Kidney capillary endothelial cell (primary cell): ENCODE measurements at regions not wholly inside any gene's neighbourhood (a gene's known extent, or its start where the extent isn't known, plus 50 kb on each side); places are given as distances from the start of the nearest gene placed in this dataset.

Experiments
- DNase-seq: peaks from one replicate; pipeline ENCODE4 v3.0.0-alpha.2; 2018; ENCODE audit warnings: low spot score

- DNase-seq: no peak
These were observed 178.0 kb upstream of the SASH1 start for GRCh38 chr6:148164645-148165044.

DNA sequence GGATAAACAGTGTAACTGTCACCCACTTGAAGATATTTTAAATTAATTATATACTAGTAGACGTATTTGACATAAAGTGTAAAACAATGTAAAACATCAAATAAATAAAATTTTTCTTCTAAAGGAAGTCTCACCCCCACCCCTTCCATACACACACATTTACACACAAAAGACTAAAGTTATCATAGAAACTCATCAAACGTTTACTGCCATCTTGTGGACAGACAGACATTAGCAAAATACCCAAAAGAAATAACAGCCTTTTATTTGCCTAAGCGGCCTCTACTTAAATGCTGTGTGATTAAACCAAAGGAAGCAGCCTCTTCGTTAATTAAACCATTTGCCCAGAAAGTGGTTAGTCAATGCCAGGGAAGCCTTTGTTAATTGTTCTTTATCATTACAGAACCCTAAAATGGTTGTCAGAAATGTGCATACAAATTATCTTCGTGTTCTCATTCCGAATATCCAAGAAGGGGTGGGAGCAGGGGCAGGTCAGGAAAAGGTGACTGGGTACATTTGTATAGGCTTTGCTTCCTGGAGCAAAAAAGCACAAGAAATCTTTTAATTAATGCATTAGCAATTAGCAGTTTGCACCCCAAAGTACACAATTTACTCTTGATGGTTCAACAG is 176.2 kb upstream of the SASH1 start:
- peak; percentile 65 for DNase-seq

GRCh38 chr6:148169706-148170105 is 172.9 kb upstream of the SASH1 start:
- DNase-seq: no peak

GRCh38 chr6:148170286-148170685 is 172.4 kb upstream of the SASH1 start:
- DNase-seq: no peak

GRCh38 chr6:148173548-148173947 is 169.1 kb upstream of the SASH1 start:
- DNase-seq: no peak

DNA sequence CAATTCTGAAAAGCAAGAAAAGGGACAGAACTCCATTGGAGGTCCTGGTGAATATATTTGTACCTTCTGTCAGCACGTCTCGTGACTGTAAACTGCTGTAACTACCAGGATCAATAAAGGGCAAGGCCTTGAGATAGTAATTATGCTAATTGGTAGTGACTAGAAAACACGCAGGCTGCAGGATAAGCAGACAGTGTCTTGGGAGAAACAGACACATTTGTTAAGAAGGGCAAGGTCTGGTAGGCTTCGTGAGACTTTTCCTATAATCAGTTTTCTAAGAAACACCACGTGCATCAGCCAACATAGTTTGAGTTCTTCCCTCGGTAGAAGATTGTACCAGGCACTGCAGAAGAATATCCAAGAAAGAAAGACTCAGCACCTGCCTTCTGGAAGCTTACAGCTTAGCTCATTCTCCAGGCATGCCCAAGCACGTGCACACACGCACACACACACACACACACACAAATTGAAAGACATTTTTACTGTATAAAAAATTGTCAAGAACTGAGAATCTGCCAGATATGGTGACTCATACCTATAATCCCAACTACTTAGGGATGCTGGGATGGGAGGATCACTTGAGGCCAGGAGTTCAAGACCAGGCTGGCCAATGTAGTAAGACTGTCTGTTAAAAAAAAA is 167.0 kb upstream of the SASH1 start:
- no peak for DNase-seq

- peak; percentile 63 for DNase-seq
These were observed 164.9 kb upstream of the SASH1 start for GRCh38 chr6:148177589-148178233.

DNA sequence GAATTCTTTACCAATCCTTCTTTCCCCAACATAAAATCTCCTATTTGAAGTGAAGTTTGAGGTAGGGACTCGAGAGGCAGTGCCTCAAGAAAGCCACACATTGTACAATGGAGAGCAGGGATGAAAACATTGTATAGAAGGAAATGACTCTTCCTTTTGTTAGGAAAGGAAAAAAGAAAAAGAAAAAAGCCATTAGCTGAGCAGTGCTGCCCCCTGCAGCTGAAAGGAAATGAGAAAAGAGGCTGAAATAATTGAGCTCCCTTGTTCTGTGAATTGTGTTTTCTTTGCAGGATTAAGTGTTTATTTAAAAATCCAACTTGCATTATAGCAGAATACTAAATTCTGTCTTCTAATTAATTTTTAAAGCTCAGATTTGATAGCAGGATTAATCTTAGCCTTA is 162.9 kb upstream of the SASH1 start:
- DNase-seq: peak; percentile 60

DNA sequence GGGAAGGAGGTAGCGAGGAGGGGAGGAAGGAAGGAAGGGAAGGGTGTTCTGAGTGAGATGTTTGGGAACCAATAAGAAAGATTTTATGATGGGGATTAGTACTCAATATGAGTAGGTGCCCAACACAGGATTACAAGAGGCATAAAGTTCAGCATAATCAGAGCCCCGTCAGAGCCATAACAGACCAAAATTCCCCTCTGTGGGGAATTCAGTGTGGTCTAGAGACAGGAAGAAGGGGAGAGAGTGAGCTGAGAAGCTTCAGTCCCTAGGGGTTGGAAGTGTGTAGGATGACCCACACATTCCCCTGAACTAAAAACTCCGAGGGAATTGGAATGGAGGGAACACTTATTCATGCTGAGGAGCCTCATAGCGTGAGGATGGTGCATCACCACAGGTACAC is 160.3 kb upstream of the SASH1 start:
- DNase-seq: no peak

DNA sequence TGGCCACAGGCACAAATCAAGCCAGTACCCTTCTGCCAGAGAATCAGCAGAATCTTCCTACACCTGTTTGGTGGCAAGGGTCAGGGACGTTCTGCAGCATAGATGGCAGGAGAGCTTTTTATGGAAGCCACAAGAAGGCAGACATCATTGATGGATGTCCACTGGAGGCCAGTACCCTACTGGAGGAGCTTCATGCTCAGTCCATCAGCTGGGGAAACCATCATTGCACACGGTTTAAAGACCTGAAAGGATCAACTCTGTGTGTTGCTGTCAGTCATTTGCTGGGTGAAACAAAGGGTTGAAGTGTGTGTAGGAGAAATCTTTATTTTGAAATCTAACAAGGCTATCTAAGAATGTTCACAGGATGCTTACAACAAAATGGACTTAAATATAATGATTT is 158.9 kb upstream of the SASH1 start:
- DNase-seq: no peak

DNA sequence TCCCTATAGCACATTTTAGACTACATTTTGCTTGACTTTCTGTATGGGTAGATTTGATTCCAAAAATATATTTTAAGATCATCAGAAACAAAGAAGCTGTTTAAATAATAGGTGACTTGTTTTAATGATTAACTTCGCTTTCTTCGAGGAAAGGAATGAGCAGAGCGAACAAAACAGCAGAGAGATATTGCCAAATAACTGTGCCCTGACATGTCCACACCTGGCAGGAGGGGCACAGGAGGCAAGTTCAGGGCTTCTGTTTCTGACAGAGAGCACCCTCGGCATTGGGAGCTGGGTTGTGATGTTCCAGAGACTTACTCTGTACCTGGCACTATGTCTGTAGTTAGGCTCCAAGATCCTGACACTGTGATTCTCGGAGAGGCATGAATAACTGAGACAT is 155.7 kb upstream of the SASH1 start:
- no peak for DNase-seq

DNA sequence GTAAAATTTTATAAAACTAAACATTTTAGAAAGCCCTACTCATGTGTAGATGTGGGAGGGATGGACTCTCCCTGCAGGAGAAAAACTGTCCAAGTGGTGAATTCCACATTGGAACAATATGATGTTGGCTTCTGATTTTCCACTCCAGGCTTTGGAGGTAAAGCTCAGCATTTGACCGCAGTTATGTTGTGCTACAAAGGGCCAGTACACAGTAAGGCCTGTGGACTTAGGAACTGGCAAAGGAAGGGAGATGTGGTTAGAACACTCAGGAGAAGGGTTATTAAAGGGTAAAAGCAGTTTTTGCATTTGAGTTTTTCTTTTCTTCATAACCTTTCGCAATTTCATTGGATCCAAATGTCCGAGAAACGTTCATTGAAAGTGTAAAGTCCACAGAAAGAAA is 150.3 kb upstream of the SASH1 start:
- no peak for DNase-seq

DNA sequence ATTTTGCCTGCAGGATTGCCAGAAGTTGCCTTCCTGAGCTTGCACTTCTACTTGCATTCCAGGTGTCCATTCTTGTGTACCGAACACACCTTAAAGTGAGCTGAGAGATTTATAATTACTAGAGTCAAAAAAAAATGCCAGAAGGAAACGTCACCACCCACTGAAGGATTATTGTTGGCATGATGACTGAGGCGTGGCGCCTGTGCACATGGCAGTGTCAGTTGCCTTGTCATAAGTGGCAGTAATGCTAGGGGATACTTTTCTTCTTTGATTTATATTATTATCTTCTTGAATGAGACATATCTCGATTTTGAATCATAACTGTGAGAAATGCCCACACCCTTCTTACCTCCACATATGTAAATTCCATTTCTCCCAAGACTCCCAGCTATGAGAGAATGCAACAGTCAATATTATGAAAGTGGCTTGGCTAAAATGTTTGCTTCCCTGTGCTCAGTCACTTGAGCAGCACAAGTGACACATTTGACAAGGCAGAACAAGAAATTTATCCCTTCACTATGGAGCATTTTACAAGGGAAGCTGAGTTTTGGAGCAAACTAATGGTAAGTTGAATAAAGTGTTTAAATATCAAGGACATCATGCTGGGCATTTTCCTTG is 149.5 kb upstream of the SASH1 start:
- DNase-seq: no peak

DNA sequence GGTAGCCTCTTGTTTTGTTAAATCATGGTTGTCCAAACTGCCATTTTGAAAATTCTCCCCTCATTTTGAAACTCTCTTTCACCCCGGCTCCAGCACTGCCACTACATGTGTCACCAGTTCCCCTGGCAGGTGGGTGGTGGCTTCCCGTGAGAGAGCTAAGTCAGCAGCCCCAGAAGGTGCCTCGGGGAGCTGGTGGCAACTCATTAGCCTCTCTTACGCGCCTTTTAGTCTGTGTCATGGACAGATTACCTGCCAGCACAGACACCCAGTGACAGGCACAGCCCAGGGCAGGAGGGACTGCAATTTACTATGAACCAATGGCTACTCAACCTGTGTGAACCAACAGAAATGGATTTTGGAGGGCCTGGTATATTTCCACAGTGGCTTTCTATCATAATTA is 147.1 kb upstream of the SASH1 start:
- no peak for DNase-seq

DNA sequence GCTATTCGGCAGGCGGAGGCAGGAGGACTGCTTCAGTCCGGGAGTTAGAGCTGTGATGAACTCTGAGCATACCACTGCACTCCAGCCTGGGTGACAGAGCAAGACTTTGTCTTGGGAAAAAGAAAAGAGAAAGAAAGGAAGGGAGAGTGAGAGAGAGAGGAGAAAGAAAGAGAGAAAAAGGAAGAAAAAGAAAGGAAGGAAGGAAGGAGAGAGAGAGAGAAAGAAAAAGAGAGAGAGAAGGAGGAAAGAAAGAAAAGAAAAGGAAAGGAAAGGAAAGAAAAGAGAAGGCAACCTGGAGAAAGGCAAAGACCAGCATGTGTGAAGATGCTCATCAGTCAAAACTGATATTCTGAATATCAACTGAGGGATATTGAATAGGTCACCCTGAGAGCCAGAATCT is 143.1 kb upstream of the SASH1 start:
- DNase-seq: no peak

DNA sequence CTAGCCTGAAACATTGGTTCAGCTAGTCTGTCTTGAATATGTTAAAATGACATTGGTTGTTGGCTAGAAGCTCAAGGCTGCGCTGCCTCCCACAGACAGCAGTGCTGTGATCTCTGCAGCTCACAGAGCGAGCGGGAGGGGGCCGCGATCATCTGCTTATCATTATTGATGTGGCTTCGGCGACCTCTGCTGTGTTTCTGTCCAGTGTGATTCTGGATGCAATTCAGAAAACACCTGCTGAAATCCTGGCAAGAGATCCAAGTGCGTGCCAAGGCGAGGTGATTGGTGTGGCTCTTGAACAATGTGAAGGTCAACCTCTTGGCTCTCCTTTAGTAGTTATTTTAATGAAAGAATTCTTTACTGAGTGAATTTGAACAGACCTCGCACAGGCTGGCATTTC is 142.3 kb upstream of the SASH1 start:
- no peak for DNase-seq

DNA sequence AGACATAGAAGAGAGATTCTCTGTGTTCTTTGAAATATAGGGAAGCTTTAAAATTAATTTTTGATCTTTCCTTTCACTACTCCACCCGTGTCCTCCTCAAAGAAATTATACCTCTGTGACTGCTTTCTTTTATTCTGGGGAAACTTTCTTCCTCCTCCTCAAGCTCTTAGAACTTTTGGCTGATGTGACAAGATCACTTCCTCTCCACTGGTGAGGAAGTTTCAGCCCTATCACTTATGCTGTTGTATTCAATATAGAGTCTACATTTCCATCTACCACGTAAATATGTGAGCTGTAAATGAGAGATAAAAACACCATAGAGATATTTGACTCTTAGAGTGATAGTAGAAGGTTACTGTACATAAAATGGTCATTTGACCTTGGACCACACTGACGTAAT is 141.9 kb upstream of the SASH1 start:
- DNase-seq: no peak

GRCh38 chr6:148203281-148203925 is 139.2 kb upstream of the SASH1 start:
- DNase-seq: no peak

DNA sequence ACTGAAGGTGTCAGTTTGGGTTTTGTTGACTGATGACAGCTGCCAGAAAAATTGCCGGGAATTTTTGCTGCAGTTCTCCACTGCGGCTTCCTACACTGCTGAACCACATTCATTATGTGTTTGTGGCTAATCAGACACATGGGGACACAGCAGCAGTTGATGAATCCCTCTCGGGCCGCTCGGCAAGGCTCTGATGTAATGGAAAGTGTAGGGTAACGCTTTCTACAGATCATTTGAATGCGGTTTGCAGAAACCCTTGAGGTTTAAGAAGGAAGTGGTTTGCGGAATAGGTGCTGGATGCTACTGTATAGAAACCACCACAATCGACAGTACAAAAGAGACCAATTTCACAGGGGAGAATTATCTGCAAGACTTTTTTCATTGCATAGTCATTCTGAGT is 138.7 kb upstream of the SASH1 start:
- DNase-seq: no peak

- DNase-seq: no peak
These were observed 134.3 kb upstream of the SASH1 start for GRCh38 chr6:148208298-148208697.

DNA sequence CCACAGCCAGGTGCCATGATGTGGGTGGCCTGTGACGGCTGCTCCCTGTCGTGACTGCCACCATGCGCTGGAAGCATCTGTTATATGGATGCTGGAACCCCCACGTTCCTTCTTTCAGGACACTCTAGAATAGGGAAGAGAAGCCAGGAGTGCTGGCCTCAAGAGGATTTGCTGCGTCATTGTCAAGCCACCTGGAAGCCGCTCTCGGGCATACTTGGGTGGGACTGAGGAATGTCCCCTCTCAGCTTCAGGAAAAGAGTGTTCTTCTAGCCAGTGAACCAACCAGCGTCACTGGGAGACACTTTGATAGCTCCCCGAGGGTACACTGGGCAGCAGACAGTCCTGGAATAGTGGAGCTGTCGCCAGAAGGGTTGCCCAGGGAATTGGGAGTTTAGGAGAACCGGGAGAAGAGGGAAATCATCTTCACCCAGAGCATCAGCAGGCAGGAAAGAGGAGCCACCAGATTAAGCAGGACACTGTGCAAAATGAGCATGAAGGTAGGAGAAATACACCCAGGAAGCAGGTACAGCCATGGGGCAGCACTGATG is 130.8 kb upstream of the SASH1 start:
- no peak for DNase-seq

- DNase-seq: no peak
These were observed 130.3 kb upstream of the SASH1 start for GRCh38 chr6:148212366-148212765.

- no peak for DNase-seq
These were observed 129.3 kb upstream of the SASH1 start for GRCh38 chr6:148213366-148213765.
